GM23338 (cell line): ENCODE measurements at regions not wholly inside any gene's neighbourhood (a gene's known extent, or its start where the extent isn't known, plus 50 kb on each side); places are given as distances from the start of the nearest gene placed in this dataset.

ENCODE experiments used
- ATAC-seq: fragments of 200-7000 bp; cut with Tn5 transposase; 3 replicates; pipeline ENCODE4 v1.9.1; 2020
- DNase-seq: peaks from one replicate; pipeline ENCODE4 v3.0.0-alpha.2; 2015; ENCODE audit warnings: low spot score
- H2AFZ ChIP-seq: fragments of 200-600 bp; sonication (generic); 2 replicates; pipeline ENCODE4 v1.8.0; 2016; ENCODE audit warnings: antibody characterized with exemption, mild to moderate bottlenecking, moderate library complexity
- H3F3A ChIP-seq: fragments of 200-600 bp; sonication (generic); replicated peaks from 2 replicates; pipeline ENCODE4 v1.8.0; 2017; ENCODE audit warnings: antibody characterized with exemption, mixed run types, low read depth
- H3K27ac ChIP-seq: fragments of 200-600 bp; sonication (generic); 2 replicates; pipeline ENCODE4 v1.6.1; 2016; ENCODE audit warnings: low read depth
- H3K27me3 ChIP-seq: fragments of 200-600 bp; sonication (generic); 2 replicates; pipeline ENCODE4 v1.8.0; 2016; ENCODE audit warnings: mild to moderate bottlenecking, mixed run types, moderate library complexity; ENCODE audit not compliant: insufficient read depth
- H3K36me3 ChIP-seq: fragments of 200-600 bp; sonication (generic); 2 replicates; pipeline ENCODE4 v1.8.0; 2016; ENCODE audit warnings: mild to moderate bottlenecking; ENCODE audit not compliant: insufficient read depth
- H3K4me1 ChIP-seq: fragments of 200-600 bp; sonication (generic); 2 replicates; pipeline ENCODE4 v1.8.0; 2016; ENCODE audit warnings: mild to moderate bottlenecking, moderate library complexity; ENCODE audit not compliant: insufficient read depth
- H3K4me2 ChIP-seq: fragments of 200-600 bp; sonication (generic); 2 replicates; pipeline ENCODE4 v1.7.1; 2017; ENCODE audit warnings: mixed run types
- H3K4me3 ChIP-seq: fragments of 200-600 bp; sonication (generic); 2 replicates; pipeline ENCODE4 v1.6.1; 2016; ENCODE audit warnings: mixed run types
- H3K79me2 ChIP-seq: fragments of 200-600 bp; sonication (generic); replicated peaks from 2 replicates; pipeline ENCODE4 v1.8.0; 2017; ENCODE audit warnings: mild to moderate bottlenecking; ENCODE audit not compliant: insufficient read depth
- H3K9me2 ChIP-seq: fragments of 200-600 bp; sonication (generic); 2 replicates; pipeline ENCODE4 v1.8.0; 2017; ENCODE audit not compliant: insufficient read depth
- H4K20me1 ChIP-seq: fragments of 200-600 bp; sonication (generic); replicated peaks from 2 replicates; pipeline ENCODE4 v1.8.0; 2017; ENCODE audit warnings: mild to moderate bottlenecking; ENCODE audit not compliant: insufficient read depth
- H3K27ac Mint-ChIP-seq: 2 replicates; pipeline ENCODE4 v1.8.0; 2020; ENCODE audit warnings: inconsistent platforms, mild to moderate bottlenecking, moderate library complexity, mixed read lengths
- H3K27me3 Mint-ChIP-seq: 3 replicates; pipeline ENCODE4 v1.8.0; 2022; ENCODE audit warnings: low read depth, mild to moderate bottlenecking, moderate library complexity, mixed read lengths, inconsistent platforms; ENCODE audit not compliant: insufficient read depth, poor library complexity
- H3K36me3 Mint-ChIP-seq: 3 replicates; pipeline ENCODE4 v1.8.0; 2021; ENCODE audit warnings: low read depth, mild to moderate bottlenecking, inconsistent platforms, moderate library complexity, mixed read lengths
- H3K4me1 Mint-ChIP-seq: 3 replicates; pipeline ENCODE4 v1.8.0; 2020; ENCODE audit warnings: mild to moderate bottlenecking, inconsistent platforms, mixed read lengths
- H3K4me3 Mint-ChIP-seq: 3 replicates; pipeline ENCODE4 v1.8.0; 2021; ENCODE audit warnings: moderate library complexity, mild to moderate bottlenecking, inconsistent platforms, mixed read lengths
- H3K9me3 Mint-ChIP-seq: 3 replicates; pipeline ENCODE4 v1.8.0; 2020; ENCODE audit warnings: moderate library complexity, mild to moderate bottlenecking, inconsistent platforms, mixed read lengths
- CREB1 ChIP-seq: fragments of 250-450 bp; sonication (Bioruptor Pico); IDR thresholded peaks from 2 replicates; pipeline ENCODE4 v1.5.0; 2020; ENCODE audit warnings: low read depth, mild to moderate bottlenecking, moderate library complexity
- CTCF ChIP-seq, 2 experiments: fragments of 200-600 bp in 1 of 2; sonication (generic) in 1 of 2; conservative IDR thresholded peaks; 2 replicates each; pipeline versions ENCODE4 v1.5.1 to v1.6.1; 2016 to 2017; ENCODE audit warnings: antibody characterized with exemption in 2 of 2, low read depth in 2 of 2, mild to moderate bottlenecking in 2 of 2, moderate library complexity in 1 of 2
- EZH2 ChIP-seq: fragments of 200-600 bp; sonication (generic); IDR thresholded peaks from one replicate; pipeline ENCODE4 v1.8.0; 2017; ENCODE audit warnings: antibody characterized with exemption, mild to moderate bottlenecking, low read depth; ENCODE audit not compliant: unreplicated experiment
- EZH2phosphoT487 ChIP-seq: fragments of 200-600 bp; sonication (generic); IDR thresholded peaks from one replicate; pipeline ENCODE4 v1.8.1; 2018; ENCODE audit warnings: antibody characterized with exemption; ENCODE audit not compliant: unreplicated experiment
- JUNB ChIP-seq: IDR thresholded peaks from one replicate; pipeline ENCODE4 v1.6.1; 2016; ENCODE audit warnings: antibody characterized with exemption; ENCODE audit not compliant: unreplicated experiment
- NANOG ChIP-seq: IDR thresholded peaks from 2 replicates; pipeline ENCODE4 v1.6.1; 2016; ENCODE audit warnings: antibody characterized with exemption, borderline replicate concordance
- POLR2AphosphoS5 ChIP-seq: IDR thresholded peaks from 2 replicates; pipeline ENCODE4 v1.6.1; 2016; ENCODE audit warnings: antibody characterized with exemption, low read depth
- ZNF114 ChIP-seq: fragments of 250-450 bp; sonication (Bioruptor Pico); IDR thresholded peaks from 2 replicates; pipeline ENCODE4 v1.5.0; 2020; ENCODE audit warnings: mild to moderate bottlenecking, moderate library complexity
- ZNF331 ChIP-seq: fragments of 250-450 bp; sonication (Bioruptor Pico); IDR thresholded peaks from 2 replicates; pipeline ENCODE4 v1.5.0; 2020; ENCODE audit warnings: low read depth, mild to moderate bottlenecking, moderate library complexity
- ZNF462 ChIP-seq: fragments of 250-450 bp; sonication (Bioruptor Pico); IDR thresholded peaks from 2 replicates; pipeline ENCODE4 v1.5.0; 2020; ENCODE audit warnings: mild to moderate bottlenecking, moderate library complexity
- TF ChIP-seq, protein P1 (sequence below): IDR thresholded peaks from 2 replicates; pipeline ENCODE4 v1.6.1; 2016; ENCODE audit warnings: antibody characterized with exemption

- peaks cover 78% of the 10 kb centered on the region for H3K9me3 Mint-ChIP-seq
- Histone ChIP-seq H3K4me2 (no peak overlapping the region), H3K36me3 (no peaks in the 10 kb centered on the region; the same call in 1 of the 2 replicates), H3K4me3 (no peak overlapping the region), H3K27me3 (no peaks in the 10 kb centered on the region), H3K9me2 (no peaks in the 10 kb centered on the region), H3K27ac (no peak overlapping the region), H3K79me2 (no peaks in the 10 kb centered on the region), H3K4me1 (no peaks in the 10 kb centered on the region), H2AFZ (no peak overlapping the region), H3F3A (no peaks in the 10 kb centered on the region), H4K20me1 (no peaks in the 10 kb centered on the region)
- peaks cover 16% of the 10 kb centered on the region; the same call in 2 of the 3 replicates for H3K36me3 Mint-ChIP-seq
- no peak for ATAC-seq
- no peak overlapping the region for H3K27ac Mint-ChIP-seq
- no peak overlapping the region for H3K4me3 Mint-ChIP-seq
- H3K4me1 Mint-ChIP-seq: no peaks in the 10 kb centered on the region
- no peak for DNase-seq
- TF ChIP-seq ZNF331 (CRISPR knock-in tag): no peak
- TF ChIP-seq ZNF114 (CRISPR knock-in tag): no peak
- no peak for TF ChIP-seq EZH2
- no peak for TF ChIP-seq CTCF (conservative IDR thresholded peaks at IDR 0.05; ENCODE audit: low read depth in 2 of 2)
- TF ChIP-seq POLR2AphosphoS5: no peak
- TF ChIP-seq JUNB: no peak
- no peak for TF ChIP-seq NANOG
- H3K27me3 Mint-ChIP-seq: no peaks in the 10 kb centered on the region
Measured at GRCh38 chr9:102405218-102405867, 589.8 kb upstream of the CYLC2 start.

DNA sequence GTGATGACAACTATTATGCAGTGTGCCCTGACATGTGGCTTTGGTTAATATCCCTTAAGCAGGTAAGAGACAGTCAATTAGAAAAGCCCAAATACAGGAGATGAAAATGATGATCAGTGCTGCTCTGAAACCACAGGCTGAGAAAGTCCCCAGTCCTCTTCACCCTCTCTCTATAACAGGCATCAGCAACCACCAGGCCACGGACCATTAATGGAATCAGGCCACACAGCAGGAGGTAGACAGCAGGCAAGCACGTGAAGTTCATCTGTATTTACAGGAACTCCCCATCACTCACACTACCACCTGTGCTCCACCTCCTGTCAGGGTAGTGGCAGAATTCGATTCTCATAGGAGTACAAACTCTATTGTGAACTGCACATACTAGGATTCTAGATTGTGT, 591.6 kb upstream of the CYLC2 start:
- H3K4me3 ChIP-seq: no peak overlapping the region
- H3K4me2 ChIP-seq: no peak overlapping the region
- H3K36me3 Mint-ChIP-seq: peaks cover 19% of the 10 kb centered on the region; the same call in 2 of the 3 replicates
- no peak for TF ChIP-seq CREB1 (CRISPR knock-in tag)
- TF ChIP-seq, protein P1, sequence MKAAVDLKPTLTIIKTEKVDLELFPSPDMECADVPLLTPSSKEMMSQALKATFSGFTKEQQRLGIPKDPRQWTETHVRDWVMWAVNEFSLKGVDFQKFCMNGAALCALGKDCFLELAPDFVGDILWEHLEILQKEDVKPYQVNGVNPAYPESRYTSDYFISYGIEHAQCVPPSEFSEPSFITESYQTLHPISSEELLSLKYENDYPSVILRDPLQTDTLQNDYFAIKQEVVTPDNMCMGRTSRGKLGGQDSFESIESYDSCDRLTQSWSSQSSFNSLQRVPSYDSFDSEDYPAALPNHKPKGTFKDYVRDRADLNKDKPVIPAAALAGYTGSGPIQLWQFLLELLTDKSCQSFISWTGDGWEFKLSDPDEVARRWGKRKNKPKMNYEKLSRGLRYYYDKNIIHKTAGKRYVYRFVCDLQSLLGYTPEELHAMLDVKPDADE: no peak
- TF ChIP-seq POLR2AphosphoS5: no peak
- no peak for TF ChIP-seq JUNB
- no peak for TF ChIP-seq ZNF114 (CRISPR knock-in tag)
- TF ChIP-seq ZNF462 (CRISPR knock-in tag): no peak
- no peak for TF ChIP-seq NANOG
- TF ChIP-seq ZNF331 (CRISPR knock-in tag): no peak
- TF ChIP-seq EZH2phosphoT487: no peak

More for the DNA sequence above, 591.6 kb upstream of the CYLC2 start:
- no peaks in the 10 kb centered on the region; the same call in 1 of the 2 replicates for H3K36me3 ChIP-seq
- H3K27me3 Mint-ChIP-seq: peaks cover 2% of the 10 kb centered on the region
- peaks cover 76% of the 10 kb centered on the region for H3K9me3 Mint-ChIP-seq
- no peaks in the 10 kb centered on the region for H4K20me1 ChIP-seq
- no peak for DNase-seq
- no peak for ATAC-seq
- no peak overlapping the region for H2AFZ ChIP-seq
- no peak overlapping the region for H3K4me3 Mint-ChIP-seq
- no peaks in the 10 kb centered on the region for H3K79me2 ChIP-seq
- no peaks in the 10 kb centered on the region for H3K4me1 Mint-ChIP-seq
- no peaks in the 10 kb centered on the region for H3K27me3 ChIP-seq
- H3F3A ChIP-seq: no peaks in the 10 kb centered on the region
- H3K27ac Mint-ChIP-seq: no peak overlapping the region
- H3K9me2 ChIP-seq: no peaks in the 10 kb centered on the region
- no peaks in the 10 kb centered on the region for H3K4me1 ChIP-seq
- no peak overlapping the region for H3K27ac ChIP-seq
